ENCODE measurements at regions not wholly inside any gene's neighbourhood (a gene's known extent, or its start where the extent isn't known, plus 50 kb on each side); places are given as distances from the start of the nearest gene placed in this dataset.

GRCh38 chr5:8633696-8634095 is 764.7 kb downstream of the MTRR start:
- Histone ChIP-seq H3K36me3 (ENCODE audit: low read length) (no peaks in the 10 kb centered on the region), H3K9me2 (replicated peaks; ENCODE audit: insufficient read depth, low read length) (no peaks in the 10 kb centered on the region), H4K20me1 (ENCODE audit: low read depth, low read length) (no peaks in the 10 kb centered on the region), H2AFZ (ENCODE audit: low read depth, low read length, severe bottlenecking) (no peak overlapping the region), H3K27me3 (ENCODE audit: low read length) (no peaks in the 10 kb centered on the region), H3F3A (ENCODE audit: insufficient read depth) (no peaks in the 10 kb centered on the region), H3K9me3 (ENCODE audit: insufficient read depth, low read length) (no peaks in the 10 kb centered on the region), H3K9ac (ENCODE audit: low read length) (no peak overlapping the region), H3K79me2 (ENCODE audit: insufficient read depth, low read length) (no peaks in the 10 kb centered on the region), H3K27ac (ENCODE audit: low read depth, low read length) (no peak overlapping the region), H3K4me3 (ENCODE audit: insufficient read depth, low read length, poor library complexity, severe bottlenecking) (no peak overlapping the region), H3K4me2 (ENCODE audit: low read depth, low read length, poor library complexity, severe bottlenecking) (no peak overlapping the region)
- TF ChIP-seq EZH2phosphoT487 (conservative IDR thresholded peaks at IDR 0.05; ENCODE audit: low read length) (no peak), CTCF (IDR thresholded peaks at IDR 0.05; ENCODE audit: insufficient read depth, low read length, poor library complexity, severe bottlenecking) (no peak)

- Histone ChIP-seq H3K9me3 (ENCODE audit: insufficient read depth, low read length) (0 out of 2 replicates have a peak, but pooled peaks cover 2% of the 10 kb centered on the region), H3K27ac (ENCODE audit: low read depth, low read length) (no peak overlapping the region), H3F3A (ENCODE audit: insufficient read depth) (no peaks in the 10 kb centered on the region), H3K4me3 (ENCODE audit: insufficient read depth, low read length, poor library complexity, severe bottlenecking) (no peak overlapping the region), H3K9me2 (replicated peaks; ENCODE audit: insufficient read depth, low read length) (no peaks in the 10 kb centered on the region), H3K79me2 (ENCODE audit: insufficient read depth, low read length) (no peaks in the 10 kb centered on the region), H3K27me3 (ENCODE audit: low read length) (no peaks in the 10 kb centered on the region), H3K36me3 (ENCODE audit: low read length) (no peaks in the 10 kb centered on the region), H2AFZ (ENCODE audit: low read depth, low read length, severe bottlenecking) (no peak overlapping the region), H3K9ac (ENCODE audit: low read length) (no peak overlapping the region), H3K4me2 (ENCODE audit: low read depth, low read length, poor library complexity, severe bottlenecking) (no peak overlapping the region), H4K20me1 (ENCODE audit: low read depth, low read length) (no peaks in the 10 kb centered on the region)
- no peak for TF ChIP-seq EZH2phosphoT487 (conservative IDR thresholded peaks at IDR 0.05; ENCODE audit: low read length)
- TF ChIP-seq CTCF (IDR thresholded peaks at IDR 0.05; ENCODE audit: insufficient read depth, low read length, poor library complexity, severe bottlenecking), result no peak
These were observed 765.3 kb downstream of the MTRR start for GRCh38 chr5:8634219-8634618.

GRCh38 chr5:8641786-8642505 is 773.0 kb downstream of the MTRR start:
- TF ChIP-seq CTCF (IDR thresholded peaks at IDR 0.05; ENCODE audit: insufficient read depth, low read length, poor library complexity, severe bottlenecking), result no peak
- no peak for TF ChIP-seq EZH2phosphoT487 (conservative IDR thresholded peaks at IDR 0.05; ENCODE audit: low read length)
- H3K27ac ChIP-seq (ENCODE audit: low read depth, low read length), result no peak overlapping the region

More at GRCh38 chr5:8641786-8642505, 773.0 kb downstream of the MTRR start:
- no peak overlapping the region for H3K9ac ChIP-seq (ENCODE audit: low read length)
- no peak overlapping the region for H2AFZ ChIP-seq (ENCODE audit: low read depth, low read length, severe bottlenecking)
- no peaks in the 10 kb centered on the region for H3F3A ChIP-seq (ENCODE audit: insufficient read depth)
- H3K4me2 ChIP-seq (ENCODE audit: low read depth, low read length, poor library complexity, severe bottlenecking), result no peak overlapping the region
- no peaks in the 10 kb centered on the region for H3K9me2 ChIP-seq (replicated peaks; ENCODE audit: insufficient read depth, low read length)
- 0 out of 2 replicates have a peak, but pooled peaks cover 4% of the 10 kb centered on the region for H3K9me3 ChIP-seq (ENCODE audit: insufficient read depth, low read length)
- no peaks in the 10 kb centered on the region for H3K36me3 ChIP-seq (ENCODE audit: low read length)
- H3K27me3 ChIP-seq (ENCODE audit: low read length), result no peaks in the 10 kb centered on the region
- no peaks in the 10 kb centered on the region for H3K79me2 ChIP-seq (ENCODE audit: insufficient read depth, low read length)
- H4K20me1 ChIP-seq (ENCODE audit: low read depth, low read length), result no peaks in the 10 kb centered on the region
- no peak overlapping the region for H3K4me3 ChIP-seq (ENCODE audit: insufficient read depth, low read length, poor library complexity, severe bottlenecking)
